CD14-positive monocyte (primary cell): ENCODE measurements at regions not wholly inside any gene's neighbourhood (a gene's known extent, or its start where the extent isn't known, plus 50 kb on each side); places are given as distances from the start of the nearest gene placed in this dataset.

Source experiments
- DNase-seq, 3 donors: peaks; one replicate each; pipeline ENCODE4 v3.0.0-alpha.2; 2011 to 2022
- H2AFZ ChIP-seq: 2 replicates; pipeline ENCODE4 v1.6.0; 2012; ENCODE audit warnings: mild to moderate bottlenecking, low read depth, low read length, inconsistent platforms; ENCODE audit not compliant: insufficient read depth, poor library complexity, severe bottlenecking
- H3K27ac ChIP-seq, 2 donors: 1 replicate in 1 of 2; 2 replicates in 1 of 2; pipeline ENCODE4 v1.5.1; 2012 to 2013; ENCODE audit warnings: low read length in 2 of 2, control low read depth in 1 of 2, inconsistent platforms in 1 of 2, low read depth in 1 of 2, mild to moderate bottlenecking in 1 of 2
- H3K27me3 ChIP-seq, 2 donors: one replicate each; pipeline versions ENCODE4 v1.6.0 to v1.6.1; 2011 to 2013; ENCODE audit warnings: low read length in 2 of 2; ENCODE audit not compliant: control insufficient read depth in 2 of 2, insufficient read depth in 2 of 2
- H3K36me3 ChIP-seq, 2 donors: replicated peaks in 1 of 2; 1 replicate in 1 of 2; 2 replicates in 1 of 2; pipeline versions ENCODE4 v1.5.1 to v1.6.1; 2012 to 2013; ENCODE audit warnings: low read length in 2 of 2, control low read depth in 1 of 2, inconsistent platforms in 1 of 2, mild to moderate bottlenecking in 1 of 2; ENCODE audit not compliant: insufficient read depth in 2 of 2, control insufficient read depth in 1 of 2
- H3K4me1 ChIP-seq, 2 donors: 1 replicate in 1 of 2; 2 replicates in 1 of 2; pipeline versions ENCODE4 v1.5.1 to v1.6.1; 2012 to 2013; ENCODE audit warnings: low read length in 2 of 2, control low read depth in 1 of 2, inconsistent platforms in 1 of 2, mild to moderate bottlenecking in 1 of 2, moderate library complexity in 1 of 2; ENCODE audit not compliant: insufficient read depth in 2 of 2, control insufficient read depth in 1 of 2
- H3K4me2 ChIP-seq: replicated peaks from 2 replicates; pipeline ENCODE3; 2012; ENCODE audit warnings: low read length, moderate library complexity, mild to moderate bottlenecking; ENCODE audit not compliant: poor library complexity, severe bottlenecking; ENCODE audit errors: extremely low read depth
- H3K4me3 ChIP-seq, 3 experiments: fragments of 200-600 bp in 1 of 3; sonication (generic) in 1 of 3; replicated peaks in 1 of 3; 1 replicate in 2 of 3; 2 replicates in 1 of 3; pipeline ENCODE4 v1.5.1; 2011 to 2013; ENCODE audit warnings: low read length in 3 of 3, mild to moderate bottlenecking in 3 of 3, control low read depth in 2 of 3, low read depth in 2 of 3, inconsistent platforms in 1 of 3, moderate library complexity in 1 of 3
- H3K79me2 ChIP-seq: 2 replicates; pipeline ENCODE4 v1.6.0; 2012; ENCODE audit warnings: mild to moderate bottlenecking, control low read depth, inconsistent platforms, low read length, moderate library complexity; ENCODE audit not compliant: insufficient read depth
- H3K9ac ChIP-seq: 2 replicates; pipeline ENCODE4 v1.6.0; 2017; ENCODE audit warnings: low read length, mild to moderate bottlenecking; ENCODE audit not compliant: insufficient read depth, poor library complexity, severe bottlenecking
- H3K9me3 ChIP-seq, 2 donors: replicated peaks in 1 of 2; 1 replicate in 1 of 2; 2 replicates in 1 of 2; pipeline versions ENCODE4 v1.5.1 to v1.6.1; 2012 to 2013; ENCODE audit warnings: low read length in 2 of 2, control low read depth in 1 of 2; ENCODE audit not compliant: control insufficient read depth in 1 of 2, insufficient read depth in 1 of 2
- H4K20me1 ChIP-seq: 2 replicates; pipeline ENCODE4 v1.6.0; 2012; ENCODE audit warnings: mild to moderate bottlenecking, low read length, control low read depth, moderate library complexity; ENCODE audit not compliant: insufficient read depth
- H3K27ac Mint-ChIP-seq, 7 donors: one replicate each; pipeline ENCODE4 v1.8.0; 2020; ENCODE audit warnings: mild to moderate bottlenecking in 7 of 7, mixed read lengths in 7 of 7, moderate library complexity in 6 of 7, inconsistent platforms in 2 of 7
- H3K27me3 Mint-ChIP-seq, 3 donors: one replicate each; pipeline ENCODE4 v1.8.0; 2021 to 2022; ENCODE audit warnings: low read depth in 3 of 3, mild to moderate bottlenecking in 3 of 3, mixed read lengths in 3 of 3, moderate library complexity in 3 of 3, inconsistent platforms in 1 of 3
- H3K36me3 Mint-ChIP-seq, 2 donors: one replicate each; pipeline ENCODE4 v1.8.0; 2020; ENCODE audit warnings: mixed read lengths in 2 of 2, inconsistent platforms in 1 of 2, mild to moderate bottlenecking in 1 of 2
- H3K4me1 Mint-ChIP-seq: one replicate; pipeline ENCODE4 v1.8.0; 2020; ENCODE audit warnings: mild to moderate bottlenecking, mixed read lengths
- H3K4me3 Mint-ChIP-seq, 2 donors: one replicate each; pipeline ENCODE4 v1.8.0; 2020; ENCODE audit warnings: mild to moderate bottlenecking in 2 of 2, mixed read lengths in 2 of 2, moderate library complexity in 1 of 2
- H3K9me3 Mint-ChIP-seq, 7 donors: one replicate each; pipeline ENCODE4 v1.8.0; 2020 to 2022; ENCODE audit warnings: mixed read lengths in 7 of 7, mild to moderate bottlenecking in 6 of 7, moderate library complexity in 6 of 7, inconsistent platforms in 2 of 7
- CTCF ChIP-seq: fragments of 200-600 bp; IDR thresholded peaks from one replicate; pipeline ENCODE4 v1.8.0; 2022; ENCODE audit warnings: antibody characterized with exemption, mild to moderate bottlenecking
- WGBS: methylation state at CpG from one replicate; pipeline ENCODE4 v1.1.5; 2013; ENCODE audit warnings: missing lambda C conversion rate; ENCODE audit not compliant: insufficient coverage; 5-methylcytosine and 5-hydroxymethylcytosine counted together
- intact Hi-C, 2 donors: fragments of 100-400 bp; cut with micrococcal nuclease; formaldehyde crosslinking; loops; one replicate each; pipeline versions ENCODE4 v1.15.0 to v1.15.1; 2023

DNA sequence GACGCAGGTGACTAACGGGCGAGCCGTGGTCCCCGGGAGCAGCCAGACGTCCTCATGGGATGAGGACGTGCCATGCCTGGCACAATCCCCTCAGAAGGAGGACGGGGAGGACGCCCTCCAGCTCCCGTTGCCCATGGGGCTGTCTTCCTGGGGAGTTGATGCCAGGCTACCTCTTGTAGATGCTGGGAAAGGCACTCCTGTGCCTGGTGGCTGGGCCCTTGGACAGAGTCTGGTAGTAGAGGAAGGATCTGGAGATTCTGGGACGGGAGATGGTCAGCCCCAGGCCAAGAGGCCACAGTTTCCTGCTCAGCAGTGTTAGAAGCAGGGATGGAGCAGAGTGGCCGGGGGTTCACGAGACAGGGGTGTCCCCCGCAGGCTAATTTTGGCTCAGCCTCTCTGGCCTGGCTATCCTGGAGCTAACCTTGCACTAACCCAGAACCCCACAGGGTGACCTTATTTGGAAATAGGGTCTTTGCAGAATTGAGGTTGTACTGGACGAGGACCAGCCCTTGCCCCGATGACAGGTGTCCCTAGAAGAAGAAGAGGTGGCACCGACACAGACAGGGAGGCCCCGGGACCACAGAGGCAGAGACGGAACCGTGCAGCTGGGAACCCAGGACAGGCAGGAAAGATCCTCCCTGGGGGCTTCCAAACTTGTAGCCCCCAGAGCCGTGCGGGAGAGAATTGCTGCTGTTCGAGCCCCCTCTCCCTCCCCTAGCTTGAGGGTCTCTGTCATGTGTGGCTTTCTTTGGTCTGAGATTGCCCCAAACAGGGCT, 50.1 kb upstream of the ADRA2C start:
- H3K27ac ChIP-seq, result no peak overlapping the region
- no peaks in the 10 kb centered on the region for H3K79me2 ChIP-seq
- H3K4me1 ChIP-seq, result no peaks in the 10 kb centered on the region
- intact Hi-C loops, result no loop called here
- no peak overlapping the region for H3K4me2 ChIP-seq
- DNase-seq, result no peak
- Mint-ChIP-seq H3K27ac (no peak overlapping the region), H3K9me3 (peaks cover 0 to 10% (median 7%) of the 10 kb centered on the region in 7 donors), H3K4me1 (no peaks in the 10 kb centered on the region), H3K36me3 (no peaks in the 10 kb centered on the region), H3K4me3 (no peak overlapping the region), H3K27me3 (peaks cover 4 to 13% (median 7%) of the 10 kb centered on the region in 3 donors)
- no peak overlapping the region for H3K9ac ChIP-seq
- H4K20me1 ChIP-seq, result no peaks in the 10 kb centered on the region
- no peak overlapping the region for H3K4me3 ChIP-seq
- no peaks in the 10 kb centered on the region for H3K36me3 ChIP-seq
- no peak for TF ChIP-seq CTCF
- no peaks in the 10 kb centered on the region for H3K27me3 ChIP-seq
- WGBS, result 80% methylated on average over 14 of the region's 23 CpGs
- peaks cover 7 to 8% of the 10 kb centered on the region in 2 donors for H3K9me3 ChIP-seq
- H2AFZ ChIP-seq, result no peak overlapping the region

GRCh38 chr4:3715061-3715854, 50.9 kb upstream of the ADRA2C start:
- Mint-ChIP-seq H3K4me3 (no peak overlapping the region), H3K36me3 (no peaks in the 10 kb centered on the region), H3K27me3 (peaks cover 7 to 13% (median 7%) of the 10 kb centered on the region in 3 donors), H3K9me3 (peaks cover 0 to 10% (median 7%) of the 10 kb centered on the region in 7 donors), H3K4me1 (no peaks in the 10 kb centered on the region), H3K27ac (no peak overlapping the region)
- 72% methylated on average over 14 of the region's 23 CpGs for WGBS
- Histone ChIP-seq H3K4me1 (no peaks in the 10 kb centered on the region), H3K4me3 (no peak overlapping the region), H3K9me3 (peaks cover 7 to 8% of the 10 kb centered on the region in 2 donors), H3K27ac (no peak overlapping the region), H2AFZ (no peak overlapping the region), H3K27me3 (no peaks in the 10 kb centered on the region), H4K20me1 (no peaks in the 10 kb centered on the region), H3K9ac (no peak overlapping the region), H3K79me2 (no peaks in the 10 kb centered on the region), H3K36me3 (no peaks in the 10 kb centered on the region), H3K4me2 (no peak overlapping the region)
- no peak for DNase-seq
- intact Hi-C loops, result no loop called here
- TF ChIP-seq CTCF, result no peak
